HG02610 (cell line): ENCODE measurements at regions not wholly inside any gene's neighbourhood (a gene's known extent, or its start where the extent isn't known, plus 50 kb on each side); places are given as distances from the start of the nearest gene placed in this dataset.
A peak's percentile ranks its signal among the peaks of the same experiment; 100 is the strongest.

Experiments used
- ATAC-seq: cut with Tn5 transposase; IDR thresholded peaks from one replicate; pipeline ENCODE4 v1.9.1; 2021; ENCODE audit warnings: mild to moderate bottlenecking, moderate library complexity; ENCODE audit not compliant: unreplicated experiment

DNA sequence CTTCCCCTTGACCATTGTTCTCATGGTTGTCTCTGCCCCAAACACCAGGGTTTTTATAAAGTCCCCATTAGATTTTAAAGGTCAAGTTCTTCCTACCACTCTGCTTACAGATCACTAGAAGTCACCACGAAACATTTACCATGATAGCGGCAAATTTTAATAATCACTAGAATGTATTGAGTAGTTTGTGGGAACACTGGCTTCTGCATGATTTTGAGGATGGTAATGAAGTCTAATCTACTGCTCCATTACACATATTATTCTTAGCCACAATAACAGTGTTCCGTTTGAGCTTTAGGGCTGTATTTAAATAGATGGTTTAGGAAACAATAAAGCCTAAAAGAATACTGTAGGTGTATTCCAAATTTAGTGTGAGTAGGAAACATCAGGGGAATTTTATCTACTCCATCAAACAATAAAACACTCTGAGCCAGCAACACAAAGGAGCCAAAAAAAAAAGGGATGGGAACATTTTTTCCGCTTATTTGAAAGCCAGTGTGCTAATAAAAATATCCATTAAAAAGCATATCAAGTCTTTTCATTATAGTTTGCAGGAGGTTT is 49.7 kb downstream of the KLF12 start:
- no peak for ATAC-seq

DNA sequence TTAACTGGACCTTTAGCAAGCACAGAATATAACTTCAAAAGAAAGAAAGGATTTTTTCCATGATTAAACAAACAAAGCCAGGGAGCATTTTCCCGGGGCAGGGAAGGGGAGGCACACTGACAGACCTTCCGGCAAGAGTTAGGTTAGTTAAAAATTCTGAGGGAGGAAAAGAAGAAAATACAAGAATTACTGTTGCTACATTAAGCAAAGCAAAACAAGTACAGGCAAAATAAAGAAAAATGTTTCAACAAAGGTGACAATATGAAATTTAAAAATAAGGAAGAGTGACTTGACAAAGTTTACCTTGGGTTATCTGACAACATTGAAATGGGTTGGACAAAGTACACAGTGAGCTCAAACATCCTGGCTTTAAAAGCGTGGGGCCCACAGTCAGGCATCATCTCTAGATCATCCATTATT is 51.5 kb downstream of the KLF12 start:
- ATAC-seq: no peak

GRCh38 chr13:74080762-74081161 is 53.4 kb downstream of the KLF12 start:
- ATAC-seq: no peak

DNA sequence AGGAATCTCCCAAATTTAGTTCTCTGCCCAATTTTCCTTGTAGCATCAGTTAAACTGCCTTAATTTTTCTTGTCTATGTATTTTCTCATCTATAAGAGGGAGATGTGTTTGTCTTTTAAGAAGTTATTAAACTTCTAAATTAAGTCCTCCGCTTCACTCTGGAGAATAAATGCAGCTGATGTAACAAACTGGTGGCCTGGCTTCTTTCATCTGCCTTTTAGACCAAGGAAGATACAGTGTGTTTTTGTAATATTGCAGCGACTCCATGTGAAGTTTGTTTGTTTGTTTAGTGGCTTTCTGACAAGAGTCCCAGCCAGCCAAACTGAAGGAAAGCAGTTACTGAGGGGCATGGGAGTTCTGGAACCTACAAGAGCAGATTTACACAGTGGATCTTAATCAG is 56.4 kb downstream of the KLF12 start:
- no peak for ATAC-seq

DNA sequence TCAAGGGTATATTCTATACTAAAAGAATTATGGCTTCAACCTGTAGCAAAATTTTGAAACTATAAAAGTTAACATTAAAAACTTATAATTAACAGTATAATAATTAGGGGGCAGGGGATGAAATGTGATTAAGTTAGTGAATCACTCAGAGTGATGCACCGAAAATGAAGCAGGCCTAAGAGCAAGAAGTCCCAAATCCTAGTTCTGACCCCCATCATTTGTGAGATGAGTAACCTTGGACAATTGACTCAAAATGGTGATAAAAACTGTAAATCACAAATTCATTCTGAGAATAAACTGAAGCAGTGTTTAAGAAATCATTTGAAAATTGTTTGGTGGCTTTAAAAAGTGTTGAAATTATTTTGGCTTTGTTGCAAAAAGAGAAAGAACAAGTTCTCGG is 56.8 kb downstream of the KLF12 start:
- ATAC-seq: peak; percentile 48

DNA sequence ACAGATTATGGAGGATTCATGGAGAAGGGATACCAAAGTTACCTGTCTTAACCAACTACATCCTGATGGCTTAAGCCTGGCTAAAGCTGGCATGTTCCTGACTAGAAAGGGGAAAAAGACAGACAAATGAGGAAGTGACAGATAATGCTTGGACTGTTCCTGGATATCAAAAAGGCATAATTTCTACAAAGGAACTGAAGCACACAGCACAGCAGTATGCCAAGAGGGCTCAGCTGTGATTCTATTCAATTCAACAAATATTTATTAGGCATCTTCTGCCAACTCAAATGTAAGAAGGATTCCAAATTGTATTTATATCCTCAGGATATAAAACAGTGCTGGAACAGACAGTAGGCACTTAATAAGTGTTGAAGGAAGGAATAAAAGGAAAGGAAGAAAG is 59.5 kb downstream of the KLF12 start:
- ATAC-seq: no peak

- ATAC-seq: no peak
Observed at GRCh38 chr13:74073274-74073673, 60.9 kb downstream of the KLF12 start.

- no peak for ATAC-seq
Observed at GRCh38 chr13:74070513-74070912, 63.7 kb downstream of the KLF12 start.

GRCh38 chr13:74070065-74070464 is 64.1 kb downstream of the KLF12 start:
- peak; percentile 74 for ATAC-seq

- ATAC-seq: no peak
Observed at GRCh38 chr13:74068471-74068870, 65.7 kb downstream of the KLF12 start.

GRCh38 chr13:74067818-74068217 is 66.4 kb downstream of the KLF12 start:
- ATAC-seq: no peak

DNA sequence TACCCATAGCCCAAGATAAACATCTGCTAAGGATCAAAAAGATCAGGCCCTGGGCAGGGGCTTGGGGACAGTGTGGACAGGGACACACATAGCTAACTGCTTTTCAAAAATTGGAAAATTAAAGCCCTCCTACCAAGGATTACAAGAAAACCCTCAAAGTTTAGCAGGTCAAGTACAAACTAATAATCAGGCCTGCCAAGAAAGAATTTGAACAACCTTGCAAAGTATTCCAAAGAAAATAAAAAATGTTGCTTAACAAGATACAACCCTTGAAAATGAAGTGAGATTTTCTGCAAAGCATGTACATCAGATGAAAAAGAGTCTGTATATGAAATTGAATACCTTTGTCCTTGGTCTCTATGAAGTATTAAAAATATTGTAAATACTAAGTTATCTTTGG is 67.3 kb downstream of the KLF12 start:
- ATAC-seq: no peak

- no peak for ATAC-seq
Observed at GRCh38 chr13:74064805-74065312, 69.3 kb downstream of the KLF12 start.

DNA sequence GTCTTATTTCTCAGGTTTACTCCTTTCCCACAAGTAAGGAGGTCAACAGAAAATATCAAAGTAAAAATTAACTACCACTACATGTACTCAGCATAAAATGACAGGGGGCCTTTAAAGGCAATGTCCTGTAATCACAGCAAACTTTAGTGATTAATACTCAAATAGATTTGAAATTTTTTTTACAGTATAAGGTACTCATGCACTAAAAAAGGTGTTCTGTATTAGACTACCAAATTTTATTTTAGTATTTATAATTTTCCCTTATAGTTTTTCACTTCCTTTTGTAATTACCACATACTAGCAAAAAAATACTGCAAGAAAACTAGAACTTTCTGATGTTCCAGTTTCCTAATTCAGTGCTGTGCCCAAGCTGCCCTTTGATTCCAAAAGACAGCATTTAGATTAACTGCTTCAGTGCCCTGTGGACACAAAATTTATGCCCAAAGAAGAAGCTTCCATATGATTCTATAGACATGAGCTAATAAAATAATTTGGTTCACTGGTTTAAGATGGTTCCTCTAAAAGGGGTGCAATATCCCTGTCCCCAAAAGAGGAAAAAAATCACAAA is 70.6 kb downstream of the KLF12 start:
- ATAC-seq: no peak

- ATAC-seq: peak; percentile 92
Observed at GRCh38 chr13:74062933-74063332, 71.3 kb downstream of the KLF12 start.

- ATAC-seq: peak; percentile 53
Observed at GRCh38 chr13:74061926-74062595, 72.1 kb downstream of the KLF12 start.

DNA sequence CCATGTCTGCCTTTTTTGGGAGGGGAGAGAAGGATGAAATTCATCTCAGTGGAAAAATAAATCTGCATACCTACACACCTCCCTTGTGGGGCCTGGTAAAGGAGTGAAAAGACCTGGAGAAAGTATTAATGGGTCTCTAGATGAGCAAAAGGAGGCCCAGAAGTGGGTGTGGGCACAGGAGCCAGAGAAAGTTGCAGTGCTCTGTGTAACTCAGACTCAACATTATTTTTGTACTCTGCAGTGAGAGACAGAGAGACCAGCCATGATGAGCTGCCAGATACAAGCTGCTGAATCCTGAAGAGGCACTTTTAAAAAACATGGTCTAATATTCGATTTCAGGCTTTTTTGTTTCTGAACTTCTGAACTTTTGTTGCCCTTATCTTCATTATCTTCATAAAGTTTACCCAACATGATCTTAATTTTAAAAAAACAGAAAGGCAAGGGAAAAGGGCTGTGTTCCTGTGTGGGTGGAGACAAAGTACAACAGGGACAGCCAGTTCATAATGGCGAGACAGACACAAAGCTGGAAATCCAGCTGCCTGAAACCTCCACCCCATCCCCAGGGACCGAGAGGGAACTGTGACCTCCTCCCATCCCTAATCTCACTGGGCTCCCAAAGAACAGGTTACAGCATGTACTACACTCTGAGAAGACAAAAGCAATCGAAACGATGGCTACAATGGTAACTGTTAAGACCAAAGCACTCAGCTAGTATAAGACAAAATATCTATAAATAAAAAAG is 77.2 kb downstream of the KLF12 start:
- no peak for ATAC-seq

- no peak for ATAC-seq
Observed at GRCh38 chr13:74052402-74052928, 81.7 kb downstream of the KLF12 start.

DNA sequence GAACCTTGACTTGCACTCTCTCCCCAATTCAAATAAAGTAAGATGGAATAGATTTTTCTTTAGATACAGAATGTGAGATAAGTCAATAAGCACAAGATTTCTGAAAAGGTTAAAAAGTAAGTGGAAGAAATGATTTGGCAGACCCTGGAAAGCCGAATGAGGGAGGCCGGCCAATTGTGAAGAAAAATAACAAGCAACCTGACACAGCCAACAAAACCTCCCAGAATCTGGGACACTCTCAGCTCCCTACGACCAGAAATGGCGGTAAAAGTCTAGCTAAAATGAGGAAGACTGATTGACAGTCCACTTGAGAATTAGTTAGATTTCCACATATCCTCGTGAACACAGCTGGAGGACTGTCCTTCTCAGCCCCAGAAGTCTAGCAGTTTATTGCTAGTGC is 85.4 kb downstream of the KLF12 start:
- ATAC-seq: no peak

DNA sequence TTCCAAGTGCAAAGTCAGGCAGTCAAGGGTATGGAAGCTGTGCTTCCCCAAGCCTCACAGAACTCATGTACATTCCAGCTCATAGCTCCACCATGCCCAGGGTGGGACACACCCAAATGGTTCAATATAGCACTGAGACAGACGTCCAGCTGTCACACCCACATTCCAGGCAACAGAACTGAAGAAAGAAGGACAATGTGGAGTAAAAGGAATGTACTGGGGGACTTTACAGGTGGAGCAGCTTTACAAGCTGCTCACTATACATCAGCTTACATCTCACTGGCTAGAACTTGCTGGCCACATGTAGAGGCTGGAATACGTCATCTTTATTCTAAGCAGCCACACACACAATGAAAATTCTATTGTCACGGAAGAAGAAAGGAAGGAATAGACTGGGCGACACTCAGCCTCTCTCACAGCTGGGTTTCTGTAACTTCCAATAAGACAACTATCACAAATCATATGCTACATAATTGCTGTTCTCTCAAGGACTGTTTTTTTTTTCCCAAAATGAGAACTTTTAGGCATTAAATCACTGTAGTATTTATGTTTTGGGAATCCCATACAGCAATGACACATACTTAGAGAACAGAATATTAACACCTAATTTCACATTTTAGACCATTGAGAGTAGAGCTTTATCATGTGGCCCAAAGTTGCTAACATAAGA is 86.1 kb downstream of the KLF12 start:
- ATAC-seq: no peak

- ATAC-seq: no peak
Observed at GRCh38 chr13:74046431-74046830, 87.8 kb downstream of the KLF12 start.
